ENCODE measurements at regions not wholly inside any gene's neighbourhood (a gene's known extent, or its start where the extent isn't known, plus 50 kb on each side); places are given as distances from the start of the nearest gene placed in this dataset.

DNA sequence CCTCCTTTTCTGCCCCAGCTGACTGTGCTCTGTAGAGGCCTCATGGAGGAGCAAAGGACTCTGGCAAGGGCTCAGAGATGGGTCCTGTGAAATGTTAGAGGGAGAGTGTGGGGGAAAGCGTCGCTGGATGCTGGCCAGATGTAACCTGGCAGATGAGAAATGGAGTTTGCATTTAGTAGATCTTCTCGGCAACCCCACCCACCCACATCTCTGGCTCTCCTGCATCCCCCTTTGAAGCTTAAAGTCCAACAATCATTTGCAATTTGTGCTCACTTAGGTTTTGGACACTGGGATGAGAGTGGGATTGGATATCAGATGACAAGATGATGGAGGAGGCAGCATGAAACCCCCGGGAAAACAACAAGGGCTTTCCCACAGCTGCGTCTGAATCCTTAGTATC is 523.6 kb upstream of the MCTP2 start:
- peaks cover 5% of the 10 kb centered on the region for H3K36me3 Mint-ChIP-seq (ENCODE audit: unreplicated experiment)
- DNase-seq, result no peak
- H3K4me1 Mint-ChIP-seq (ENCODE audit: low read depth, unreplicated experiment), result peaks cover 18% of the 10 kb centered on the region
- no peak overlapping the region for H3K4me3 Mint-ChIP-seq (ENCODE audit: unreplicated experiment)
- TF ChIP-seq, protein P1, sequence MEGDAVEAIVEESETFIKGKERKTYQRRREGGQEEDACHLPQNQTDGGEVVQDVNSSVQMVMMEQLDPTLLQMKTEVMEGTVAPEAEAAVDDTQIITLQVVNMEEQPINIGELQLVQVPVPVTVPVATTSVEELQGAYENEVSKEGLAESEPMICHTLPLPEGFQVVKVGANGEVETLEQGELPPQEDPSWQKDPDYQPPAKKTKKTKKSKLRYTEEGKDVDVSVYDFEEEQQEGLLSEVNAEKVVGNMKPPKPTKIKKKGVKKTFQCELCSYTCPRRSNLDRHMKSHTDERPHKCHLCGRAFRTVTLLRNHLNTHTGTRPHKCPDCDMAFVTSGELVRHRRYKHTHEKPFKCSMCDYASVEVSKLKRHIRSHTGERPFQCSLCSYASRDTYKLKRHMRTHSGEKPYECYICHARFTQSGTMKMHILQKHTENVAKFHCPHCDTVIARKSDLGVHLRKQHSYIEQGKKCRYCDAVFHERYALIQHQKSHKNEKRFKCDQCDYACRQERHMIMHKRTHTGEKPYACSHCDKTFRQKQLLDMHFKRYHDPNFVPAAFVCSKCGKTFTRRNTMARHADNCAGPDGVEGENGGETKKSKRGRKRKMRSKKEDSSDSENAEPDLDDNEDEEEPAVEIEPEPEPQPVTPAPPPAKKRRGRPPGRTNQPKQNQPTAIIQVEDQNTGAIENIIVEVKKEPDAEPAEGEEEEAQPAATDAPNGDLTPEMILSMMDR (IDR thresholded peaks at IDR 0.05; ENCODE audit: partially characterized antibody, unreplicated experiment), result no peak
- H3K9me3 Mint-ChIP-seq (ENCODE audit: unreplicated experiment), result no peaks in the 10 kb centered on the region
- H3K27me3 Mint-ChIP-seq (ENCODE audit: unreplicated experiment), result no peaks in the 10 kb centered on the region
- no peak overlapping the region for H3K27ac Mint-ChIP-seq (ENCODE audit: unreplicated experiment)

DNA sequence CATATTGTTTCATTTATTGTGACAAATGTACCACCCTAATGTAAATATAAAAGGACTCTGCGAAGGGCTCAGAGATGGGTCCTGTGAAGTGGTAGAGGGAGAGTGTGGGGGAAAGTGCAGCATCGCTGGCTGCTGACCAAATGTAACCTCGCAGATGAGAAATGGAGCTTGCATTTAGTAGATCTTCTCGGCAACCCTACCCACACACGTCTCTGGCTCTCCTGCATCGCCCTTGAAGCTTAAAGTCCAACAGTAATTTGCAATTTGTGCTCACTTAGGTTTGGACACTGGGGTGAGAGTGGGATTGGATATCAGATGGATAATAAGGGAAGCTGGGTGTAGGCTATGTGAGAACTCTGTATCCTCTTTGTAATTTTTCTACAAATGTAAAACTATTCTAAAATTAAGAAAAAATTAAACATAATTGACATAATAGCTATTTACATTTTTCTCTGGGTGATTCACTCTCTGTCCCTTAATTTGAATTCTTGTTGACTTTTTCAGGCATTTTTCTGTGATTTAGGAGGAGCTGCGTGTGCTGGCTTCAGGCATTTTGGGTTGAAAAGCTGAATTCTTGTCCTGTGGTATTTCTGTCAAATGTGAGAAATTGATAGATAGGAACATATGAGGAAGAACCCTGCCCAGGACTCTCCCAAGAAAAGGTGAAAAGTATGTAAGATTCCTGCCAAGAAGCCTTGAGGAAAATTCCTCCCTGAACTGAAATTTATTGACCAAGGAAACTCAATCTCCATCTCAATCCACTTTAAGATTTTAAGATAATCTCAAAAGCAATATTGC is 524.7 kb upstream of the MCTP2 start:
- Mint-ChIP-seq H3K9me3 (ENCODE audit: unreplicated experiment) (no peaks in the 10 kb centered on the region), H3K36me3 (ENCODE audit: unreplicated experiment) (peaks cover 5% of the 10 kb centered on the region), H3K27me3 (ENCODE audit: unreplicated experiment) (no peaks in the 10 kb centered on the region), H3K4me1 (ENCODE audit: low read depth, unreplicated experiment) (peaks cover 18% of the 10 kb centered on the region), H3K4me3 (ENCODE audit: unreplicated experiment) (no peak overlapping the region), H3K27ac (ENCODE audit: unreplicated experiment) (no peak overlapping the region)
- no peak for DNase-seq
- TF ChIP-seq, protein P1 (IDR thresholded peaks at IDR 0.05; ENCODE audit: partially characterized antibody, unreplicated experiment), result no peak

GRCh38 chr15:93705753-93706455 is 525.5 kb upstream of the MCTP2 start:
- TF ChIP-seq, protein P1 (IDR thresholded peaks at IDR 0.05; ENCODE audit: partially characterized antibody, unreplicated experiment), result no peak
- DNase-seq, result no peak
- H3K4me1 Mint-ChIP-seq (ENCODE audit: low read depth, unreplicated experiment), result peaks cover 18% of the 10 kb centered on the region
- H3K36me3 Mint-ChIP-seq (ENCODE audit: unreplicated experiment), result peaks cover 5% of the 10 kb centered on the region
- H3K4me3 Mint-ChIP-seq (ENCODE audit: unreplicated experiment), result no peak overlapping the region
- no peaks in the 10 kb centered on the region for H3K27me3 Mint-ChIP-seq (ENCODE audit: unreplicated experiment)
- peak overlapping the region; percentile 31 for H3K27ac Mint-ChIP-seq (ENCODE audit: unreplicated experiment)
- H3K9me3 Mint-ChIP-seq (ENCODE audit: unreplicated experiment), result no peaks in the 10 kb centered on the region

- no peak for DNase-seq
- TF ChIP-seq, protein P1 (IDR thresholded peaks at IDR 0.05; ENCODE audit: partially characterized antibody, unreplicated experiment), result no peak
- H3K27me3 Mint-ChIP-seq (ENCODE audit: unreplicated experiment), result no peaks in the 10 kb centered on the region
- H3K9me3 Mint-ChIP-seq (ENCODE audit: unreplicated experiment), result no peaks in the 10 kb centered on the region
- peaks cover 16% of the 10 kb centered on the region for H3K4me1 Mint-ChIP-seq (ENCODE audit: low read depth, unreplicated experiment)
- H3K27ac Mint-ChIP-seq (ENCODE audit: unreplicated experiment), result no peak overlapping the region
- H3K4me3 Mint-ChIP-seq (ENCODE audit: unreplicated experiment), result no peak overlapping the region
- H3K36me3 Mint-ChIP-seq (ENCODE audit: unreplicated experiment), result peaks cover 5% of the 10 kb centered on the region
Observed at GRCh38 chr15:93703092-93703739, 528.1 kb upstream of the MCTP2 start.
